ENCODE measurements at regions not wholly inside any gene's neighbourhood (a gene's known extent, or its start where the extent isn't known, plus 50 kb on each side); places are given as distances from the start of the nearest gene placed in this dataset.

- Histone ChIP-seq H3K79me2 (ENCODE audit: control insufficient read depth, insufficient read depth, low read length) (no peaks in the 10 kb centered on the region), H3K27me3 (ENCODE audit: control insufficient read depth, insufficient read depth, low read length) (no peaks in the 10 kb centered on the region), H3K36me3 (ENCODE audit: control insufficient read depth, insufficient read depth, low read length) (no peaks in the 10 kb centered on the region), H2AFZ (ENCODE audit: low read length) (no peak overlapping the region), H3K4me2 (ENCODE audit: extremely low read depth, insufficient read depth, low read length) (no peak overlapping the region), H3K9me3 (ENCODE audit: control insufficient read depth, insufficient read depth, low read depth, low read length) (no peaks in the 10 kb centered on the region), H4K20me1 (ENCODE audit: control insufficient read depth, extremely low read depth, insufficient read depth, low read length) (no peaks in the 10 kb centered on the region), H3K4me3 (replicated peaks in 1 of 4; ENCODE audit: control extremely low read depth in 1 of 4, insufficient read depth in 1 of 4, low read depth in 3 of 4, low read length in 4 of 4) (no peak overlapping the region), H3K27ac (ENCODE audit: insufficient read depth, low read length) (no peak overlapping the region), H3K9ac (ENCODE audit: insufficient read depth, low read length) (no peak overlapping the region), H3K4me1 (ENCODE audit: control insufficient read depth, extremely low read depth, insufficient read depth, low read length) (no peaks in the 10 kb centered on the region)
- TF ChIP-seq EZH2 (IDR thresholded peaks at IDR 0.05; ENCODE audit: low read length, missing control alignments) (no peak), CTCF (conservative IDR thresholded peaks at IDR 0.05 in 1 of 2, IDR thresholded peaks at IDR 0.05 in 1 of 2; ENCODE audit: low read depth in 1 of 2, low read length in 2 of 2) (no peak)
- DNase-seq (ENCODE audit: low read depth in 2 of 2) = no peak
These were observed 382.3 kb downstream of the DLEU7 start for GRCh38 chr13:50461189-50461588.

- Histone ChIP-seq H3K9ac (ENCODE audit: insufficient read depth, low read length) (no peak overlapping the region), H4K20me1 (ENCODE audit: control insufficient read depth, extremely low read depth, insufficient read depth, low read length) (no peaks in the 10 kb centered on the region), H3K27me3 (ENCODE audit: control insufficient read depth, insufficient read depth, low read length) (no peaks in the 10 kb centered on the region), H3K9me3 (ENCODE audit: control insufficient read depth, insufficient read depth, low read depth, low read length) (no peaks in the 10 kb centered on the region), H3K36me3 (ENCODE audit: control insufficient read depth, insufficient read depth, low read length) (no peaks in the 10 kb centered on the region), H3K4me2 (ENCODE audit: extremely low read depth, insufficient read depth, low read length) (no peak overlapping the region), H3K4me3 (replicated peaks in 1 of 4; ENCODE audit: control extremely low read depth in 1 of 4, insufficient read depth in 1 of 4, low read depth in 3 of 4, low read length in 4 of 4) (no peak overlapping the region), H3K4me1 (ENCODE audit: control insufficient read depth, extremely low read depth, insufficient read depth, low read length) (no peaks in the 10 kb centered on the region), H2AFZ (ENCODE audit: low read length) (no peak overlapping the region), H3K79me2 (ENCODE audit: control insufficient read depth, insufficient read depth, low read length) (no peaks in the 10 kb centered on the region), H3K27ac (ENCODE audit: insufficient read depth, low read length) (no peak overlapping the region)
- no peak for DNase-seq (ENCODE audit: low read depth in 2 of 2)
- no peak for TF ChIP-seq EZH2 (IDR thresholded peaks at IDR 0.05; ENCODE audit: low read length, missing control alignments)
- TF ChIP-seq CTCF (conservative IDR thresholded peaks at IDR 0.05 in 1 of 2, IDR thresholded peaks at IDR 0.05 in 1 of 2; ENCODE audit: low read depth in 1 of 2, low read length in 2 of 2) = no peak
These were observed 379.8 kb downstream of the DLEU7 start for GRCh38 chr13:50463719-50464118.

GRCh38 chr13:50464349-50465251, 378.9 kb downstream of the DLEU7 start:
- no peaks in the 10 kb centered on the region for H3K36me3 ChIP-seq (ENCODE audit: control insufficient read depth, insufficient read depth, low read length)

More at GRCh38 chr13:50464349-50465251, 378.9 kb downstream of the DLEU7 start:
- Histone ChIP-seq H3K27me3 (ENCODE audit: control insufficient read depth, insufficient read depth, low read length) (no peaks in the 10 kb centered on the region), H3K4me1 (ENCODE audit: control insufficient read depth, extremely low read depth, insufficient read depth, low read length) (no peaks in the 10 kb centered on the region), H3K4me2 (ENCODE audit: extremely low read depth, insufficient read depth, low read length) (no peak overlapping the region), H4K20me1 (ENCODE audit: control insufficient read depth, extremely low read depth, insufficient read depth, low read length) (no peaks in the 10 kb centered on the region), H2AFZ (ENCODE audit: low read length) (no peak overlapping the region), H3K27ac (ENCODE audit: insufficient read depth, low read length) (no peak overlapping the region), H3K79me2 (ENCODE audit: control insufficient read depth, insufficient read depth, low read length) (no peaks in the 10 kb centered on the region), H3K9me3 (ENCODE audit: control insufficient read depth, insufficient read depth, low read depth, low read length) (no peaks in the 10 kb centered on the region), H3K4me3 (replicated peaks in 1 of 4; ENCODE audit: control extremely low read depth in 1 of 4, insufficient read depth in 1 of 4, low read depth in 3 of 4, low read length in 4 of 4) (no peak overlapping the region), H3K9ac (ENCODE audit: insufficient read depth, low read length) (no peak overlapping the region)
- DNase-seq (ENCODE audit: low read depth in 2 of 2) = no peak
- TF ChIP-seq EZH2 (IDR thresholded peaks at IDR 0.05; ENCODE audit: low read length, missing control alignments) (no peak), CTCF (conservative IDR thresholded peaks at IDR 0.05 in 1 of 2, IDR thresholded peaks at IDR 0.05 in 1 of 2; ENCODE audit: low read depth in 1 of 2, low read length in 2 of 2) (no peak)

Measured in fibroblast of lung (primary cell).